HG03432 (cell line): ENCODE measurements at regions not wholly inside any gene's neighbourhood (a gene's known extent, or its start where the extent isn't known, plus 50 kb on each side); places are given as distances from the start of the nearest gene placed in this dataset.
"Not testable (repeated sequence)": the region's sequence is repeated elsewhere in the genome, so short reads cannot be mapped to it uniquely, and the experiment has no call there.

Experiments used
- ATAC-seq: cut with Tn5 transposase; IDR thresholded peaks from one replicate; pipeline ENCODE4 v1.9.1; 2021; ENCODE audit warnings: mild to moderate bottlenecking, moderate library complexity; ENCODE audit not compliant: unreplicated experiment

DNA sequence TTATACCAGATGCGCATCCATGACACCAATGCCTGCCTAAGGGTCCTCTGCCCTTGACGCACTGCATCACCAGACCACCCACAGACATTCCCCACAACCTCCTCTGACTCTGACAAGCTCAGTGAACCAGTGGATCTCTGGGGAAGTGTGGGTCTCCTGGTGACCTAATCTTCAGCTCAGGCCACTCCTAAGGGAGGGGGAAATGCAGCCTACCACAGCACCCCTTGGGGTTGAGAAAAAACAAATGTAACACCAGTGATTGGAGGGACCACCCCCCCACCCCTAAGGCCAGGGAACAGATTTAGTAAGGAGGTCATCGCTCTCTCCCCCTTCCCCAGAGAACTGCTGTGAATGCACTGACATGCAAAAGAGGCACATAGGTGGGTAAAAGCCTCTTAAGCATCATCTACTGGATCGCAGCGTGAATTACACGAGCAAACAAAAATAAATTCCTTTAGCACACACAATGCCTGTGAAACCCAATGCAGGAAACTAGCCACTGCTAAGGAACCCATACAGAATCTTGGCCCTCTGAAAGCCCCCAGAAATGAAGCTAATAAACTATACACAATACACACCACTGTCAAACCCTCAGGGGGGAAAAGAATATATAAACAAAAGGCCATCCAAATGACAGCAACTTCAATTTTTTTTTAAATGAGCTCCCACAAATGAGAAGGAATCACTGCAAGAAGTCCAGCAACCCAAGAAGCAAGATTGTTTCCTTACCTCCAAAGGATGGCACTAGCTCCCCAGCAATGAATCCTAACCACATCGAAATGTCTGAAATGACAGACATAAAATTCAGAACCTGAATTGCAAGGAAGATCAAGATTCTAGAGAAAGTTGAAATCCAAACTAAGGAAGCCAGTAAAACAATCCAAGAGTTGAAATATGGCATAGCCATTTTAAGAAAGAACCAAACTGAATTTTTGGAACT is 513.7 kb upstream of the PTGER4 start:
- no peak for ATAC-seq

- no peak for ATAC-seq
Observed at GRCh38 chr5:40165106-40165788, 514.5 kb upstream of the PTGER4 start.

DNA sequence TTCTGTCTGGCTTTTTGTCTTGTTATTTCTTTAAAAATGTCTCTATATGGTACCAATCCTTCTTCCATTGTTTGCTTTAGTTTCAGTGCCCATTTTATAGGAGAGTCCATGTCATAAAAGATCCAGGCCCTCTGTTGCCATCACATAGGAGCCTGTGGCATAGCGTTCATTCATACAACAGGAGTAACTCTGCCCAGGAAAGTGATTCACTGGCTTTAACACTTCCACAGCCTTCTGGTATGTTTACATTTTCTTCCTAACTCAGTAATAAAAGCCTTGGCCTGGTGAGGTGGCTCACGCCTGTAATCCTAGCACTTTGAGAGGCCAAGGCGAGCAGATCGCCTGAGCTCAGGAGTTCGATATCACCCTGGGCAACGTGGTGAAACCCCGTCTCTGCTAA is 519.3 kb upstream of the PTGER4 start:
- ATAC-seq, result no peak

- no peak for ATAC-seq
Observed at GRCh38 chr5:40154194-40154593, 525.5 kb upstream of the PTGER4 start.

DNA sequence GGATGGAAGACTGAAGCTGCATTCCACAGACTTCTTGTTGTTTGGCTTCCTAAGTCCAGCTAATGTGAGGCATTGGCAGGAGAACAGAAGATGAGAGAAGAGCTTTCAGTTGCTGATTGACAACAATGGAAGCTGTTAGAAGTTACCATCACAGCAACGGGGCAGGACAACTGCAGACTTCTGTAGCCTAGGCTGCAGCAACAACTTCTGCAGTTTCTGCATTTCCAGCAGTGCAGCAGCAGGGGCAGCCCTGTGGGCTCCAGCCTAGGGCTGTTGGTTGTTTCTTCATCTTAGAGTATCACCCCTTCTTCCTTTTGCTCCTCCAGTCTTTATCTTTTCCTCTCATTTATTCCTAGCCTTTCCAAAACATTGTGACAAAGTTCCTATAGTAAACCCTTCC is 528.8 kb upstream of the PTGER4 start:
- ATAC-seq, result no peak

DNA sequence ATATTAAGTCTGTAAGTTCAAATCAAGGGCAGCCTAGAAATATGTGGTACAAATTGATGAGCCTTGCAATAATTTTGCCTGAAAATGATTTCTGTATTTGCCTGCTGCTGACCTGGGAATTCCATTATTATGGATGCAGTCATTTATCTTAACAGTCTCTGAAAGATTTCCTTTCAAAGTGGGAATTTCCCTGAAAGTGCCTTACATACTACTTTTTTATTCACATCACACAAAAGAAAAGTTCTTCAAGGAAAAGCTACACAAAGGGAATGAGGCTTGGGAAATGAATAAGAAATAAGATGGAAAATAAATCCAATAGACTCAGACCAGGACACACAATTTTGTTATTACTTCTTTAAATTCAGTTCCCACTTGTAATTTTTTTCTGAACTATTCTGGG is 537.8 kb upstream of the PTGER4 start:
- no peak for ATAC-seq

DNA sequence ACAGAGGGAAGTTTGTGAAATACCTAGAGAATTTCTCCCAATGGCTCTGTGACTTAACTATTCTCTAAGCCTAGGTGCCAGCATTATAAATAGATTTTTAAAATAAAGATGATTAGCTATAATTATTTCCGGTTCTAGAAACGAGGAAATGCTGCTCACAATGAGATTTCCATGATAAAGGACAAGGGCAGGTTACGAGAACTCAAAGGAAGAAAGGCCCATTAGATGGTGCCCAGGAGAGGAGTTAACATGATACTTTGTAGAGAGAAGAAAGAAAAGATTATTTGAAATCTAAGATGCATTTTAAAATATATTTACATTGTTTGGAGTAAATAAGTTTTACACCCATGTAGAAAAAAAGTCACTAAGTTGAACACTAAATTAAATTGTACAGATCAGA is 538.3 kb upstream of the PTGER4 start:
- no peak for ATAC-seq

DNA sequence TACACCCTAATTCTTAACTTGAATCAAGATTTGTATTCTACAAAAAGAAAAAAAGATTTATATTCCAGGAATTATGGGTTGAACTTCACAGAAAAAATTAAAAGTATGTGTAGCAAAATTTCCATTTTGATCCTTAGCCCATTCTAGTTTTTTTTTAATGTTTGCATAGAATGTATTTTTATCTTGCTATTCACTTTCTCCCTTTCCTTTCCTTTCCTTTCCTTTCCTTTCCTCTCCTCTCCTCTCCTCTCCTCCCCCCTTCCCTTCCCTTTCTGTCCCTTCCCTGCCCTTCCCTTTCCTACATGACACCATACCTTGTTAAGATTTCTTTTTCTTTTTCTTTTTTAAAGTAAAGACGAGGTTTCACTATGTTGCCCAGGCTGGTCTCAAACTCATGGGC is 542.5 kb upstream of the PTGER4 start:
- ATAC-seq, result no peak

DNA sequence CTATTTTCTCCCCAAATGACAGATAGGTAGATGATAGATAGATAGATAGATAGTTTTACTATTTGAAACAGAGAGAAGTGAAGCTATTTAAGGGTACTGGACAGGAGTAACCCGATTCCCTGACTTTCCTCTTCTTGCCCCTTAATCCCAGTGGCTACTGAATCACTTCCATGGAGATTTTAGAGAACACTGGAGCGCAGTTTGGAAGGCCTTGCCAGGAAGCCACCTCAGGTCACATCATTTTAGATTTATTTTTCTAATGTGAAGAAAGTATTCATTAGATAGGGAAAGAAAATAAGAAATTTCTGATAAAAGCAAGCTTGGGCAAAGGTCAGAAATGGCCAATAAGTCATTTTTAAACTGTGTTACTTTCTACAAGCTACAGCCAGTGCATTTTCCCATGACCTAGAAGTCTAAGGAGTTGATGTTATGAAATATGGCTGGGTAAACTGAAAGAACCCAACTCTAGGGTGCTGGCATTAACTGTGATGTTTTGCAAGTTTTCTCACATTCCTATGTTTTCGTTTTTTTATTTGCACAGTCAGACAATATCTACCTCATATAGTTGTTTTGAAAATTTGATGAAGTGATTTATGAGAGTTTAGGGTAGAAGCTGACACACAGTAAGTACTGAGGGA is 544.7 kb upstream of the PTGER4 start:
- no peak for ATAC-seq

- ATAC-seq, result no peak
Observed at GRCh38 chr5:40124367-40124766, 555.3 kb upstream of the PTGER4 start.

DNA sequence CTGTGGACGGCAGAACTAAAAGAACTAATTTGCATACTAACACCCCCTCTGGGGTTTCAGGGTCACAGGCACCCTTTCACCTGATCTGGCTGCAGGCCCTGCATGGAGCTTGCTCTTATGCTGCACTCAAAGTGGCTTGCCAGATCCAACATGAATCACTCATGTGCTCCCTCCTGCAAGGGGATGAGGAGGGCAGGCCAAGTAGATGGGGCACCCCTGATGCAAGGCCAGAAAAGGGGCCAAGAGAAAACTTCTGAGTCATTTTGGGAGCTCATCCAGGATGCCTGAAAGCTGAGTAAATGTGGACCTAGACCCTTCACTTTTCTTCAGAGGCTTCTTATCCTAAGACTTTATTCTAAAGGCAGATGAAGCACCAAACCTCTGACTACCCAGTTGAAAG is 558.5 kb upstream of the PTGER4 start:
- no peak for ATAC-seq

DNA sequence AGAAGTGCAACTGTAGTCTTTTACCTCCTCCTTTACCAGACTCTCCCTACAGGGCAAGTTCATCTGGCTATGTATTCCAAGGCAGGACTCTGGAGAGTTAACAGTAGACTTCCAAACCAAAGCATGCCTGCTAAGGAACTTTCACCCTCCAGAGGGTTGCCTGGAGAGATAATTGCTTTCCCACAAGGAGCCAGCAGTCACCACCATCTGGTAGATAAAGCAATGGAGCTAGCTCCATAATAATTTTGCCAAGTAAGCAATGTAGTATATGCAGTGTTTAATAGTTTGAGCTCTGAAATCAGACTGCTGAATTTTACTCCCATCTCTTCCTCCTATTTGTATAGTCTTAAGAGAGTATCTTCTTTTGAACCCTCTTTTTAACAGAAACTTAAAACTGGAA is 566.8 kb upstream of the PTGER4 start:
- ATAC-seq, result no peak

DNA sequence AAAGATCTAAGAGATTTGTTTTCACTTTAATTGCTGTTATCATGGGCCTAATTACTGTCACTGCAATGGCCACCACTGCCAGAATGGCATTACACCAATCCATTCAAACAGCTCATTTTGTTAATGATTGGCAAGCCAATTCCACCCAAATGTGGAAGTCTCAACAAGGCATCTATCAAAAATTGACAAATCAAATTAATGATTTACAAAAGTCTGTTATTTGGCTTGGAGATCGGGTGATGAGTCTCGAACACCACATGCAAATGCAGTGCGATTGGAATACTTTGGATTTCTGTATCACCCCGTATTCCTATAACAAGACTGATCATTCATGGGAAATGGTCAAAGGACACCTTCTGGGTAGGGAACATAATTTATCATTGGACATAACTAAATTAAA is 568.7 kb upstream of the PTGER4 start:
- not testable (repeated sequence) for ATAC-seq

DNA sequence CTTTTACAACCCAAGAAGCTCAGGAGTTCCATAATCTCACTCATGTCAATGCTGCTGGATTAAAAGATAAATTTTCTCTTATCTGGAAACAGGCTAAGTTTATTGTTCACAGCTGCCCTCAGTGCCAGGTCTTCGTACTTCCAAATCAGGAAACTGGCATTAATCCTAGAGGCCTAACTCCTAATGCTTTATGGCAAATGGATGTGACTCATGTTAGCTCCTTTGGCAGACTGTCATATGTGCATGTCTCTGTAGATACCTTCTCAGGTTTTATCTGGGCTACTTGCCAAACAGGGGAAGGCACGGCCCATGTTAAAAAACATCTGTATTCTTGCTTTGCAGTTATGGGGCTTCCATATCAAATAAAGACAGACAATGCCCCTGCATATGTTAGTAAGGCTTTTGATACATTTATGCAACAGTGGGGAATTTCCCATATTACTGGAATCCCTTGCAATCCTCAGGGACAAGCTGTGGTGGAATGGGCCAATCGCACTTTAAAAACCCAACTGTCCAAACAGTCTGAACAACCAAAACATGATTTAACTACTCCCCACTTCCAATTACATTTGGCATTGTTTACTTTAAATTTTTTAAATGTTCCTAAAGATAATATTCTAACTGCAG is 570.8 kb upstream of the PTGER4 start:
- ATAC-seq, result not testable (repeated sequence)

GRCh38 chr5:40107786-40108185 is 571.9 kb upstream of the PTGER4 start:
- not testable (repeated sequence) for ATAC-seq

GRCh38 chr5:40106847-40107246 is 572.9 kb upstream of the PTGER4 start:
- ATAC-seq, result no peak

DNA sequence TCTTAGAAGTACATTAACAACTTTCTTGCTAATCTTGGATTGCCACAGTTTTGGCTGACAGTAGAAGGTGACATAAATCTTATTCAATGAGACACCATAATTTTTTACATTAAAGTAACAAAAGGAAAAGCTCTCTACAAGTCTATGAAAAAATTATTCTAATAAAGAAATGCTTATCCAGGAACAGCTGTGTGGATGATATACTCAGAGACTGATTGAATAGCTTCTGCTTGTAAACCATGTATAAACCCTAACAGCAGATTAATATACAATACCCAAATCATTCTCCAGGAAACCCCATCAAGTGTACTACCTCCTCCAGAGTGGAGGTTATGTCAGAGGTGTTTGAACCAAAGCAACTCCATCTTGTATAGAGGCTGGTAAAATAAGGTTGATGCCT is 581.4 kb upstream of the PTGER4 start:
- no peak for ATAC-seq

DNA sequence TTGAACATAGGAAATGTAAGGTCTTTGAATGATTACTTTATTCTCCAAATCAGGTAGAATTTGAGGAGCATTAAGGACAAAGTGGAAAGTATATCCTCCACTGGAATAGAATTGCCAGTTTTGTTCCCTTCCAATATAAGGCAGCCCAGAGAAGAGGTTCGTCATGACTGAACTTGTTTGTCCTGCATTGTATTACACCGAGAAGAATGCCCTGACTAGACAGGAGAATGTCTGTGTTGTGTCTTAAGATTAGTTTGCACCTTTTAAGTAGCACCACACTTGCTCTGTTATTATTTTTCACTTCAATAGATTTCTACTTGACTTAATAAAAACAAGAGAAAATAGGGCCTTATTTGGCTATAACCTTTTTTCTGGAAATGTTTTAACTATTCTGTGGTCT is 586.2 kb upstream of the PTGER4 start:
- ATAC-seq, result no peak

DNA sequence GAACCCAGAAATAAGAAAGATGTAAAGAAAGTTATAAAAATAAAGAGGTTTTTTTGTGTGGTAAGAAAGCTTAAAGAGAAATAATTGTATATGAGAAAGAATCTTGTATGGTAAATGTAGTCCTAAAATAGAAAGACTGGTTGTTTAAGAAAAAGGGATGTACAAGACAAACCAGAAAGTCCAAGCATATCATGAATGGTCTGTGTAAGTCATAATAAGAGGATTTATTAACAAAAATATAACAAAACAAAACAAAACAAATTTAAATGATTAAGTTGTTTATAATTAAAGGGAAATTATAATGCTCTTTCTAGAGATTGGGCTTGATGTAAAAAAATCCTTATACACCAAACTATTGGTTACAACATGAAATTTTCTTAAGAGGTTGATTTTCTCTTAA is 590.4 kb upstream of the PTGER4 start:
- ATAC-seq, result no peak

DNA sequence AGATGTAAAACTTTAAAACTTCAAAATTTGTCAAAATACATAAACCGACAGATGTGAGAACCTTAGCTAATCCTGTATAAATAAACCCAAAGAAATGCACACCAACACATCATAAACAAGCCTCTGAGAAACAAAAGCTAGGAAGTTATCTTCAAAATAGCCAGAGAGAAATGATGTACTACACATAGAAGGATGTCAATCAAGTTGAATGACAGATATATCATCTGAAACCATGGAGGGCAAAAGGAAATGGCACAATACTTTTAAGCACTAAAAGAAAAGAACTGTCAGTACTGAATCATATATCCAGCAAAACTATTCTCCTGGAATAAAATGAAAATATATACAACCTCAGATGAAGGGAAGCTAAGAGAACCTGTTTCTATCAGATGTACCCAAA is 595.1 kb upstream of the PTGER4 start:
- ATAC-seq, result no peak

GRCh38 chr5:40082313-40082712 is 597.4 kb upstream of the PTGER4 start:
- ATAC-seq, result no peak
